ENCODE measurements at regions not wholly inside any gene's neighbourhood (a gene's known extent, or its start where the extent isn't known, plus 50 kb on each side); places are given as distances from the start of the nearest gene placed in this dataset.

DNA sequence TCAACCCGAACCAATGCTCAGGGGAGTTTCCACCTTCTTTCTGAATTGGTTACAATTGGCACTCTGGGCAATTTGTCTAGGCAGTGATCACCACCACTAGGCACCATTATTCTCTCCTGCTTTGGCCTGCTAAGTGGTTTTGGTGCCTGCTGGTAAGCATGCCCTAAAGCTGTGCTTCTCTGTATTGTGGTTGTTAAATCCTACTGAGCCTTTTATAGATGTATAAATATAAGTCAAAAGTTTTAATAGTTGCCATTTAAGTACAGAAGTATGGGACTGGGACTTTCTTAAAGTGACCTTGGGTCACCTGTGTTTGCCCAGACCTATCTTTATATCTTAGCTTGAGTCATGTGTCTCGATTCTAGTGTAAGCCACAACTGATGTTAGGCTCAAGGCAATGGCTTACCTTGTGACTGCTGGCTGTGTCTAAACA is 475.9 kb downstream of the SLC16A7 start:
- no peak for DNase-seq
- Histone ChIP-seq H3K14ac (ENCODE audit: low read length in 2 of 2) (no peak overlapping the region), H2AK5ac (ENCODE audit: low read length, severe bottlenecking) (no peak overlapping the region), H2BK15ac (ENCODE audit: low read depth, poor library complexity, severe bottlenecking) (no peak overlapping the region), H3K4me3 (ENCODE audit: insufficient read depth in 1 of 2, low read depth in 1 of 2, low read length in 2 of 2) (no peak overlapping the region), H3K18ac (ENCODE audit: low read depth in 1 of 2, low read length in 2 of 2) (no peak overlapping the region), H3K4me2 (ENCODE audit: low read length, poor library complexity, severe bottlenecking) (no peak overlapping the region), H3K79me1 (replicated peaks; ENCODE audit: low read length, poor library complexity, severe bottlenecking) (no peaks in the 10 kb centered on the region), H4K91ac (ENCODE audit: low read length) (no peak overlapping the region), H2BK5ac (ENCODE audit: low read depth, low read length, poor library complexity, severe bottlenecking) (no peak overlapping the region), H2BK120ac (ENCODE audit: low read depth, low read length) (no peak overlapping the region), H3K4ac (ENCODE audit: low read depth in 1 of 2, low read length in 2 of 2) (no peak overlapping the region), H4K8ac (ENCODE audit: low read length) (no peak overlapping the region), H3K4me1 (ENCODE audit: control insufficient read depth, insufficient read depth, low read depth, low read length) (no peaks in the 10 kb centered on the region), H2BK12ac (ENCODE audit: low read length in 2 of 2) (no peak overlapping the region), H3K23ac (ENCODE audit: low read length in 2 of 2) (no peak overlapping the region), H3K36me3 (ENCODE audit: control insufficient read depth in 1 of 2, insufficient read depth in 2 of 2, low read depth in 1 of 2, low read length in 2 of 2) (no peaks in the 10 kb centered on the region), H3K9me3 (ENCODE audit: control insufficient read depth, low read length) (no peaks in the 10 kb centered on the region), H2AFZ (ENCODE audit: low read depth, low read length) (no peak overlapping the region), H3K27ac (ENCODE audit: low read length, poor library complexity, severe bottlenecking) (no peak overlapping the region), H3K27me3 (ENCODE audit: control insufficient read depth in 1 of 2, insufficient read depth in 1 of 2, low read length in 2 of 2) (no peaks in the 10 kb centered on the region), H3K9ac (ENCODE audit: low read length) (no peak overlapping the region)
- WGBS, result 97% methylated on average over 2 of the region's 2 CpGs

DNA sequence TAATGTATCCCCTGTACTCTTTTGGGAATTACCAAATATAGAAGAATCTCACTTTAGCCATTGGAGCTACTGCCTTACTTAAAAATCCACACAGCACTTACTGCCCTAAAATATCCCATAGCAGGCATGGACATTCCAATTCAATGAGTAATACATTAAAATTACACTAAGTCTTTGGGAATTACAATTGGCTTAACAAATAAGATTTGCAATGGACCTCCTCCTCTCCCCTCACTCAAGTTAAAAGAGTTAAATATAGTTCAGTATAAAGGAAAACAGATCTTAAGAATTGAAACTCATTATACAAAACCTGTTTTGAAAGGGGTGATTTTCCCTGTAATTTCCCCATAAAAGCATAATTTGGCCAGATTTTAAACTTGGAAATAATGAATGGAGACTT is 477.1 kb downstream of the SLC16A7 start:
- Histone ChIP-seq H2AFZ (ENCODE audit: low read depth, low read length) (no peak overlapping the region), H2BK120ac (ENCODE audit: low read depth, low read length) (no peak overlapping the region), H3K4ac (ENCODE audit: low read depth in 1 of 2, low read length in 2 of 2) (no peak overlapping the region), H3K36me3 (ENCODE audit: control insufficient read depth in 1 of 2, insufficient read depth in 2 of 2, low read depth in 1 of 2, low read length in 2 of 2) (no peaks in the 10 kb centered on the region), H3K9ac (ENCODE audit: low read length) (no peak overlapping the region), H3K14ac (ENCODE audit: low read length in 2 of 2) (no peak overlapping the region), H2BK15ac (ENCODE audit: low read depth, poor library complexity, severe bottlenecking) (no peak overlapping the region), H3K27ac (ENCODE audit: low read length, poor library complexity, severe bottlenecking) (no peak overlapping the region), H2BK12ac (ENCODE audit: low read length in 2 of 2) (no peak overlapping the region), H3K4me1 (ENCODE audit: control insufficient read depth, insufficient read depth, low read depth, low read length) (no peaks in the 10 kb centered on the region), H3K4me2 (ENCODE audit: low read length, poor library complexity, severe bottlenecking) (no peak overlapping the region), H4K91ac (ENCODE audit: low read length) (no peak overlapping the region), H3K27me3 (ENCODE audit: control insufficient read depth in 1 of 2, insufficient read depth in 1 of 2, low read length in 2 of 2) (no peaks in the 10 kb centered on the region), H3K23ac (ENCODE audit: low read length in 2 of 2) (no peak overlapping the region), H2BK5ac (ENCODE audit: low read depth, low read length, poor library complexity, severe bottlenecking) (no peak overlapping the region), H3K18ac (ENCODE audit: low read depth in 1 of 2, low read length in 2 of 2) (no peak overlapping the region), H4K8ac (ENCODE audit: low read length) (no peak overlapping the region), H3K79me1 (replicated peaks; ENCODE audit: low read length, poor library complexity, severe bottlenecking) (no peaks in the 10 kb centered on the region), H3K9me3 (ENCODE audit: control insufficient read depth, low read length) (no peaks in the 10 kb centered on the region), H3K4me3 (ENCODE audit: insufficient read depth in 1 of 2, low read depth in 1 of 2, low read length in 2 of 2) (no peak overlapping the region), H2AK5ac (ENCODE audit: low read length, severe bottlenecking) (no peak overlapping the region)
- DNase-seq, result peak; percentile 12

DNA sequence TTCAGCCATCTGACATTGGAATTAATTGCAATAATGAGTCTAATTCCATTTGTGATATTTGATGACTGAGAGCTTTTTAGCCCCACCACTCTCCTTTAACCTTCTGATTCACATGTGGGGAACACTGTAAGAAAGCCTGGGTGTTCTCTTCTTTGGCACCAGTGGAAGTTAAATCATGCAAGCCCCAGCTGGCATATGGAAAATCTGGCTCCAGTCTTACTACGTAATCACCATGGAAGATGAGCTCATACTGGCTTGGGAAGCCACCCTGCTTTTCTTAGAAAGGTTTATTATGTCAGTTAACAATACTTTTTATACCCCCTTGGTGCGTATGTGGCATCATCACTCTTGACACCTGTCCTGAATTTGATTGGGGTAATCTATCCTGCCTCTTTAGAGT is 479.3 kb downstream of the SLC16A7 start:
- Histone ChIP-seq H3K79me1 (replicated peaks; ENCODE audit: low read length, poor library complexity, severe bottlenecking) (no peaks in the 10 kb centered on the region), H3K4ac (ENCODE audit: low read depth in 1 of 2, low read length in 2 of 2) (no peak overlapping the region), H2BK15ac (ENCODE audit: low read depth, poor library complexity, severe bottlenecking) (no peak overlapping the region), H3K4me2 (ENCODE audit: low read length, poor library complexity, severe bottlenecking) (no peak overlapping the region), H2BK120ac (ENCODE audit: low read depth, low read length) (no peak overlapping the region), H4K91ac (ENCODE audit: low read length) (no peak overlapping the region), H3K9me3 (ENCODE audit: control insufficient read depth, low read length) (no peaks in the 10 kb centered on the region), H2BK5ac (ENCODE audit: low read depth, low read length, poor library complexity, severe bottlenecking) (no peak overlapping the region), H2AK5ac (ENCODE audit: low read length, severe bottlenecking) (no peak overlapping the region), H3K36me3 (ENCODE audit: control insufficient read depth in 1 of 2, insufficient read depth in 2 of 2, low read depth in 1 of 2, low read length in 2 of 2) (no peaks in the 10 kb centered on the region), H3K14ac (ENCODE audit: low read length in 2 of 2) (no peak overlapping the region), H3K27ac (ENCODE audit: low read length, poor library complexity, severe bottlenecking) (no peak overlapping the region), H3K4me1 (ENCODE audit: control insufficient read depth, insufficient read depth, low read depth, low read length) (no peaks in the 10 kb centered on the region), H3K23ac (ENCODE audit: low read length in 2 of 2) (no peak overlapping the region), H3K9ac (ENCODE audit: low read length) (no peak overlapping the region), H3K27me3 (ENCODE audit: control insufficient read depth in 1 of 2, insufficient read depth in 1 of 2, low read length in 2 of 2) (no peaks in the 10 kb centered on the region), H2AFZ (ENCODE audit: low read depth, low read length) (no peak overlapping the region), H4K8ac (ENCODE audit: low read length) (no peak overlapping the region), H2BK12ac (ENCODE audit: low read length in 2 of 2) (no peak overlapping the region), H3K4me3 (ENCODE audit: insufficient read depth in 1 of 2, low read depth in 1 of 2, low read length in 2 of 2) (no peak overlapping the region), H3K18ac (ENCODE audit: low read depth in 1 of 2, low read length in 2 of 2) (no peak overlapping the region)
- WGBS, result 86% methylated on average over 2 of the region's 2 CpGs
- no peak for DNase-seq

DNA sequence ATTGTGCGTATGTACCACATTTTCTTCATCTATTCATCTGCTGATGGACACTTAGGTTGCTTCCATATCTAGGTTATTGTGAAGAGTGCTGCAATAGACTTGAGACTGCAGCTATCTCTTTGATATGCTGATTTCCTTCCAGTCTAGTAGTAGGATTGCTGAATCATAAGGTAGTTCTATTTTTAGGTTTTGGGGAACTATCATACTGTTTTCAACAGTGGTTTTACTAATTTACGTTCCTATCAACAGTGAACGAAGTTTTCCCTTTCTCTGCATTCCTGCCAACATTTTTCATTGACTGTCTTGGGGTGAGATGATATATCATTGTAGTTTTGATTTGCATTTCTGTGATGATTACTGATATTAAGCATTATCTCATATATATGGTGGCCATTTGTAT is 482.2 kb downstream of the SLC16A7 start:
- Histone ChIP-seq H3K27ac (ENCODE audit: low read length, poor library complexity, severe bottlenecking) (no peak overlapping the region), H2AK5ac (ENCODE audit: low read length, severe bottlenecking) (no peak overlapping the region), H3K4me1 (ENCODE audit: control insufficient read depth, insufficient read depth, low read depth, low read length) (no peaks in the 10 kb centered on the region), H4K91ac (ENCODE audit: low read length) (no peak overlapping the region), H3K36me3 (ENCODE audit: control insufficient read depth in 1 of 2, insufficient read depth in 2 of 2, low read depth in 1 of 2, low read length in 2 of 2) (no peaks in the 10 kb centered on the region), H2BK12ac (ENCODE audit: low read length in 2 of 2) (no peak overlapping the region), H3K4me3 (ENCODE audit: insufficient read depth in 1 of 2, low read depth in 1 of 2, low read length in 2 of 2) (no peak overlapping the region), H3K79me1 (replicated peaks; ENCODE audit: low read length, poor library complexity, severe bottlenecking) (no peaks in the 10 kb centered on the region), H3K9me3 (ENCODE audit: control insufficient read depth, low read length) (peaks cover 2% of the 10 kb centered on the region), H3K4ac (ENCODE audit: low read depth in 1 of 2, low read length in 2 of 2) (no peak overlapping the region), H3K14ac (ENCODE audit: low read length in 2 of 2) (no peak overlapping the region), H3K23ac (ENCODE audit: low read length in 2 of 2) (no peak overlapping the region), H3K9ac (ENCODE audit: low read length) (no peak overlapping the region), H3K18ac (ENCODE audit: low read depth in 1 of 2, low read length in 2 of 2) (no peak overlapping the region), H3K27me3 (ENCODE audit: control insufficient read depth in 1 of 2, insufficient read depth in 1 of 2, low read length in 2 of 2) (no peaks in the 10 kb centered on the region), H2BK5ac (ENCODE audit: low read depth, low read length, poor library complexity, severe bottlenecking) (no peak overlapping the region), H4K8ac (ENCODE audit: low read length) (no peak overlapping the region), H2AFZ (ENCODE audit: low read depth, low read length) (no peak overlapping the region), H2BK15ac (ENCODE audit: low read depth, poor library complexity, severe bottlenecking) (no peak overlapping the region), H3K4me2 (ENCODE audit: low read length, poor library complexity, severe bottlenecking) (no peak overlapping the region), H2BK120ac (ENCODE audit: low read depth, low read length) (no peak overlapping the region)
- no peak for DNase-seq
- WGBS, result no CpG with 5 or more reads among the region's 3 CpGs

All from mesenchymal stem cell (in vitro differentiated cells and primary cell).